ENCODE measurements at regions not wholly inside any gene's neighbourhood (a gene's known extent, or its start where the extent isn't known, plus 50 kb on each side); places are given as distances from the start of the nearest gene placed in this dataset.
A peak's percentile ranks its signal among the peaks of the same experiment; 100 is the strongest.

GRCh38 chr7:17063045-17063383 is 181.2 kb upstream of the AGR3 start:
- Histone ChIP-seq H3K79me2 (ENCODE audit: control insufficient read depth, insufficient read depth, low read length) (no peaks in the 10 kb centered on the region), H3K4me2 (ENCODE audit: control insufficient read depth, extremely low read depth, insufficient read depth, low read depth, low read length) (no peak overlapping the region), H3K27me3 (ENCODE audit: control insufficient read depth, extremely low read depth, insufficient read depth, low read length) (no peaks in the 10 kb centered on the region), H4K20me1 (ENCODE audit: control insufficient read depth, extremely low read depth, insufficient read depth, low read length) (no peaks in the 10 kb centered on the region), H3K9me1 (ENCODE audit: control insufficient read depth, extremely low read depth, insufficient read depth, low read length) (no peaks in the 10 kb centered on the region), H3K9me3 (ENCODE audit: control insufficient read depth, low read depth, low read length) (no peaks in the 10 kb centered on the region), H3K4me1 (ENCODE audit: control insufficient read depth, extremely low read depth, insufficient read depth, low read length) (peaks cover 4% of the 10 kb centered on the region), H3K9ac (ENCODE audit: control insufficient read depth, extremely low read depth, insufficient read depth, low read length) (no peak overlapping the region), H2AFZ (ENCODE audit: control insufficient read depth, low read length) (no peak overlapping the region), H3K27ac (ENCODE audit: control insufficient read depth, insufficient read depth, low read length) (no peak overlapping the region), H3K36me3 (ENCODE audit: control insufficient read depth in 2 of 2, extremely low read depth in 1 of 2, insufficient read depth in 2 of 2, low read length in 2 of 2) (no peaks in the 10 kb centered on the region), H3K4me3 (ENCODE audit: control insufficient read depth in 2 of 3, extremely low read depth in 1 of 3, insufficient read depth in 2 of 3, low read depth in 1 of 3, low read length in 3 of 3) (no peak overlapping the region)
- dilution Hi-C loops (cut with MboI; ENCODE audit: extremely low pct_ligation_motif_present, low sequenced_read_pairs), result no loop called here
- DNase-seq (ENCODE audit: low read depth, low spot score) (no peak), FAIRE-seq (no peak)
- no peak for TF ChIP-seq EZH2 (IDR thresholded peaks at IDR 0.05; ENCODE audit: low read length)
- peak in 2 of 3 experiments; percentile 19 to 21 for TF ChIP-seq CTCF (optimal IDR thresholded peaks at IDR 0.05 in 1 of 3, IDR thresholded peaks at IDR 0.05 in 1 of 3, conservative IDR thresholded peaks at IDR 0.05 in 1 of 3; ENCODE audit: extremely low read depth in 1 of 3, insufficient read depth in 2 of 3, low read length in 3 of 3)

DNA sequence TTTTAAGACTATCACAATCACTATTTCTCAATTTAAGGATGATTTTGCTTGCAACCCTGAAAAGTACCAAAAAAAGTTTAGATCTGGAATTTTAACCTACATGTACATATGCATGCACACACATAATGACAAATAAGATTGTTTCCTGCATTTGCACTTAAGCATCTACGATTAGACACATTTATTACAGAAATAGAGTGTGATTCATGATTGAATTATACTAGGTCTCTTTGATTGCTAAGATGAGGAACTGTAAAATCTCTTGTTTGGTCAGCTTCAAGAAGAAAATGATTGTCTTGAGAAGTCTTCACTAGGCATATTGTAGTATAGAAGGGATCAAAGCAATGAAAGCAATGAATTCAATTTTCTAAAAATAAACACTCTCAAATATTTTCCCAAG is 185.9 kb upstream of the AGR3 start:
- no peak for DNase-seq (ENCODE audit: low read depth, low spot score)
- Histone ChIP-seq H3K27ac (ENCODE audit: control insufficient read depth, insufficient read depth, low read length) (no peak overlapping the region), H3K36me3 (ENCODE audit: control insufficient read depth in 2 of 2, extremely low read depth in 1 of 2, insufficient read depth in 2 of 2, low read length in 2 of 2) (no peaks in the 10 kb centered on the region), H3K79me2 (ENCODE audit: control insufficient read depth, insufficient read depth, low read length) (no peaks in the 10 kb centered on the region), H3K9me1 (ENCODE audit: control insufficient read depth, extremely low read depth, insufficient read depth, low read length) (no peaks in the 10 kb centered on the region), H3K4me2 (ENCODE audit: control insufficient read depth, extremely low read depth, insufficient read depth, low read depth, low read length) (no peak overlapping the region), H3K4me3 (ENCODE audit: control insufficient read depth in 2 of 3, extremely low read depth in 1 of 3, insufficient read depth in 2 of 3, low read depth in 1 of 3, low read length in 3 of 3) (no peak overlapping the region), H4K20me1 (ENCODE audit: control insufficient read depth, extremely low read depth, insufficient read depth, low read length) (no peaks in the 10 kb centered on the region), H3K9me3 (ENCODE audit: control insufficient read depth, low read depth, low read length) (no peaks in the 10 kb centered on the region), H3K27me3 (ENCODE audit: control insufficient read depth, extremely low read depth, insufficient read depth, low read length) (no peaks in the 10 kb centered on the region), H3K9ac (ENCODE audit: control insufficient read depth, extremely low read depth, insufficient read depth, low read length) (no peak overlapping the region), H2AFZ (ENCODE audit: control insufficient read depth, low read length) (no peak overlapping the region), H3K4me1 (ENCODE audit: control insufficient read depth, extremely low read depth, insufficient read depth, low read length) (peaks cover 17% of the 10 kb centered on the region)
- dilution Hi-C loops (cut with MboI; ENCODE audit: extremely low pct_ligation_motif_present, low sequenced_read_pairs), result no loop called here
- TF ChIP-seq EZH2 (IDR thresholded peaks at IDR 0.05; ENCODE audit: low read length) (no peak), CTCF (optimal IDR thresholded peaks at IDR 0.05 in 1 of 3, IDR thresholded peaks at IDR 0.05 in 1 of 3, conservative IDR thresholded peaks at IDR 0.05 in 1 of 3; ENCODE audit: extremely low read depth in 1 of 3, insufficient read depth in 2 of 3, low read length in 3 of 3) (no peak)
- no peak for FAIRE-seq

Measured in keratinocyte (primary cell).